GM23338 (cell line): ENCODE measurements at regions not wholly inside any gene's neighbourhood (a gene's known extent, or its start where the extent isn't known, plus 50 kb on each side); places are given as distances from the start of the nearest gene placed in this dataset.

Source experiments
- CREB1 ChIP-seq: fragments of 250-450 bp; sonication (Bioruptor Pico); IDR thresholded peaks from 2 replicates; pipeline ENCODE4 v1.5.0; 2020; ENCODE audit warnings: low read depth, mild to moderate bottlenecking, moderate library complexity
- EZH2 ChIP-seq: fragments of 200-600 bp; sonication (generic); IDR thresholded peaks from one replicate; pipeline ENCODE4 v1.8.0; 2017; ENCODE audit warnings: antibody characterized with exemption, mild to moderate bottlenecking, low read depth; ENCODE audit not compliant: unreplicated experiment
- EZH2phosphoT487 ChIP-seq: fragments of 200-600 bp; sonication (generic); IDR thresholded peaks from one replicate; pipeline ENCODE4 v1.8.1; 2018; ENCODE audit warnings: antibody characterized with exemption; ENCODE audit not compliant: unreplicated experiment
- NANOG ChIP-seq: IDR thresholded peaks from 2 replicates; pipeline ENCODE4 v1.6.1; 2016; ENCODE audit warnings: antibody characterized with exemption, borderline replicate concordance
- STAT1 ChIP-seq: IDR thresholded peaks from one replicate; pipeline ENCODE4 v1.6.1; 2016; ENCODE audit warnings: antibody characterized with exemption; ENCODE audit not compliant: unreplicated experiment
- ZNF114 ChIP-seq: fragments of 250-450 bp; sonication (Bioruptor Pico); IDR thresholded peaks from 2 replicates; pipeline ENCODE4 v1.5.0; 2020; ENCODE audit warnings: mild to moderate bottlenecking, moderate library complexity
- ZNF331 ChIP-seq: fragments of 250-450 bp; sonication (Bioruptor Pico); IDR thresholded peaks from 2 replicates; pipeline ENCODE4 v1.5.0; 2020; ENCODE audit warnings: low read depth, mild to moderate bottlenecking, moderate library complexity
- TF ChIP-seq, protein P1 (sequence below): fragments of 250-450 bp; sonication (Bioruptor Pico); IDR thresholded peaks from 2 replicates; pipeline ENCODE4 v1.5.0; 2020; ENCODE audit warnings: mild to moderate bottlenecking, moderate library complexity
- TF ChIP-seq, protein P2 (sequence below), 2 experiments: fragments of 200-600 bp in 1 of 2; sonication (generic) in 1 of 2; conservative IDR thresholded peaks; 2 replicates each; pipeline versions ENCODE4 v1.5.1 to v1.6.1; 2016 to 2017; ENCODE audit warnings: antibody characterized with exemption in 2 of 2, low read depth in 2 of 2, mild to moderate bottlenecking in 2 of 2, moderate library complexity in 1 of 2

DNA sequence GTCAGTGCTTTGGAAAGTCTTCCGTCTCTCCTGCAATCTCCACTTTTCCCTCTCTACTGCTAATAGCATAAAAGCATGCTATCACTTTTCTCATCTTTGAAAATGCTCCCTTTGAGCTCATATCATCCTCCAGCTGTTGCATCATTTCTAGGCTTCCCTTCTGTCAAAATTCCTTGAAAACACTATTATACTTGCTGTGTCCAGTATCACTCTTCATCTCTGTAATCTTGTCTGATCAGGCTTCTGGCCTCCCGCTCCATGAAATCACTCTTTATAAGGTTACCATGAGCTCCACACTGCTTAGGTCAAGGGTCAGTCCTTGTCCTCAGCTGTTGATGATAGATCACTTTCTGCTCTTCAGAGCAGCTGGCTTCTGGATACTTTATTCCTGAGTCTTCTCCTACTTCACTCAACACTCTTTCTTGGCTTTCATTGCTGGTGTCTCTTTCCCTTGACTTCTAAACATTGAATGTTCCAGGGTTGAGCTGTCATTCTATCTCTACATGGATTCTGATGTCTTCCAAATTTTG, 50.9 kb upstream of the SPTSSB start (continued):
- TF ChIP-seq, protein P1, sequence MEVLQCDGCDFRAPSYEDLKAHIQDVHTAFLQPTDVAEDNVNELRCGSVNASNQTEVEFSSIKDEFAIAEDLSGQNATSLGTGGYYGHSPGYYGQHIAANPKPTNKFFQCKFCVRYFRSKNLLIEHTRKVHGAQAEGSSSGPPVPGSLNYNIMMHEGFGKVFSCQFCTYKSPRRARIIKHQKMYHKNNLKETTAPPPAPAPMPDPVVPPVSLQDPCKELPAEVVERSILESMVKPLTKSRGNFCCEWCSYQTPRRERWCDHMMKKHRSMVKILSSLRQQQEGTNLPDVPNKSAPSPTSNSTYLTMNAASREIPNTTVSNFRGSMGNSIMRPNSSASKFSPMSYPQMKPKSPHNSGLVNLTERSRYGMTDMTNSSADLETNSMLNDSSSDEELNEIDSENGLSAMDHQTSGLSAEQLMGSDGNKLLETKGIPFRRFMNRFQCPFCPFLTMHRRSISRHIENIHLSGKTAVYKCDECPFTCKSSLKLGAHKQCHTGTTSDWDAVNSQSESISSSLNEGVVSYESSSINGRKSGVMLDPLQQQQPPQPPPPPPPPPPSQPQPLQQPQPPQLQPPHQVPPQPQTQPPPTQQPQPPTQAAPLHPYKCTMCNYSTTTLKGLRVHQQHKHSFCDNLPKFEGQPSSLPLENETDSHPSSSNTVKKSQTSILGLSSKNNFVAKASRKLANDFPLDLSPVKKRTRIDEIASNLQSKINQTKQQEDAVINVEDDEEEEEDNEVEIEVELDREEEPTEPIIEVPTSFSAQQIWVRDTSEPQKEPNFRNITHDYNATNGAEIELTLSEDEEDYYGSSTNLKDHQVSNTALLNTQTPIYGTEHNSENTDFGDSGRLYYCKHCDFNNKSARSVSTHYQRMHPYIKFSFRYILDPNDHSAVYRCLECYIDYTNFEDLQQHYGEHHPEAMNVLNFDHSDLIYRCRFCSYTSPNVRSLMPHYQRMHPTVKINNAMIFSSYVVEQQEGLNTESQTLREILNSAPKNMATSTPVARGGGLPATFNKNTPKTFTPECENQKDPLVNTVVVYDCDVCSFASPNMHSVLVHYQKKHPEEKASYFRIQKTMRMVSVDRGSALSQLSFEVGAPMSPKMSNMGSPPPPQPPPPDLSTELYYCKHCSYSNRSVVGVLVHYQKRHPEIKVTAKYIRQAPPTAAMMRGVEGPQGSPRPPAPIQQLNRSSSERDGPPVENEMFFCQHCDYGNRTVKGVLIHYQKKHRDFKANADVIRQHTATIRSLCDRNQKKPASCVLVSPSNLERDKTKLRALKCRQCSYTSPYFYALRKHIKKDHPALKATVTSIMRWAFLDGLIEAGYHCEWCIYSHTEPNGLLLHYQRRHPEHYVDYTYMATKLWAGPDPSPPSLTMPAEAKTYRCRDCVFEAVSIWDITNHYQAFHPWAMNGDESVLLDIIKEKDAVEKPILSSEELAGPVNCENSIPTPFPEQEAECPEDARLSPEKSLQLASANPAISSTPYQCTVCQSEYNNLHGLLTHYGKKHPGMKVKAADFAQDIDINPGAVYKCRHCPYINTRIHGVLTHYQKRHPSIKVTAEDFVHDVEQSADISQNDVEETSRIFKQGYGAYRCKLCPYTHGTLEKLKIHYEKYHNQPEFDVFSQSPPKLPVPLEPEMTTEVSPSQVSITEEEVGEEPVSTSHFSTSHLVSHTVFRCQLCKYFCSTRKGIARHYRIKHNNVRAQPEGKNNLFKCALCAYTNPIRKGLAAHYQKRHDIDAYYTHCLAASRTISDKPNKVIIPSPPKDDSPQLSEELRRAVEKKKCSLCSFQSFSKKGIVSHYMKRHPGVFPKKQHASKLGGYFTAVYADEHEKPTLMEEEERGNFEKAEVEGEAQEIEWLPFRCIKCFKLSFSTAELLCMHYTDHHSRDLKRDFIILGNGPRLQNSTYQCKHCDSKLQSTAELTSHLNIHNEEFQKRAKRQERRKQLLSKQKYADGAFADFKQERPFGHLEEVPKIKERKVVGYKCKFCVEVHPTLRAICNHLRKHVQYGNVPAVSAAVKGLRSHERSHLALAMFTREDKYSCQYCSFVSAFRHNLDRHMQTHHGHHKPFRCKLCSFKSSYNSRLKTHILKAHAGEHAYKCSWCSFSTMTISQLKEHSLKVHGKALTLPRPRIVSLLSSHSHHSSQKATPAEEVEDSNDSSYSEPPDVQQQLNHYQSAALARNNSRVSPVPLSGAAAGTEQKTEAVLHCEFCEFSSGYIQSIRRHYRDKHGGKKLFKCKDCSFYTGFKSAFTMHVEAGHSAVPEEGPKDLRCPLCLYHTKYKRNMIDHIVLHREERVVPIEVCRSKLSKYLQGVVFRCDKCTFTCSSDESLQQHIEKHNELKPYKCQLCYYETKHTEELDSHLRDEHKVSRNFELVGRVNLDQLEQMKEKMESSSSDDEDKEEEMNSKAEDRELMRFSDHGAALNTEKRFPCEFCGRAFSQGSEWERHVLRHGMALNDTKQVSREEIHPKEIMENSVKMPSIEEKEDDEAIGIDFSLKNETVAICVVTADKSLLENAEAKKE (CRISPR knock-in tag): no peak
- TF ChIP-seq, protein P2, sequence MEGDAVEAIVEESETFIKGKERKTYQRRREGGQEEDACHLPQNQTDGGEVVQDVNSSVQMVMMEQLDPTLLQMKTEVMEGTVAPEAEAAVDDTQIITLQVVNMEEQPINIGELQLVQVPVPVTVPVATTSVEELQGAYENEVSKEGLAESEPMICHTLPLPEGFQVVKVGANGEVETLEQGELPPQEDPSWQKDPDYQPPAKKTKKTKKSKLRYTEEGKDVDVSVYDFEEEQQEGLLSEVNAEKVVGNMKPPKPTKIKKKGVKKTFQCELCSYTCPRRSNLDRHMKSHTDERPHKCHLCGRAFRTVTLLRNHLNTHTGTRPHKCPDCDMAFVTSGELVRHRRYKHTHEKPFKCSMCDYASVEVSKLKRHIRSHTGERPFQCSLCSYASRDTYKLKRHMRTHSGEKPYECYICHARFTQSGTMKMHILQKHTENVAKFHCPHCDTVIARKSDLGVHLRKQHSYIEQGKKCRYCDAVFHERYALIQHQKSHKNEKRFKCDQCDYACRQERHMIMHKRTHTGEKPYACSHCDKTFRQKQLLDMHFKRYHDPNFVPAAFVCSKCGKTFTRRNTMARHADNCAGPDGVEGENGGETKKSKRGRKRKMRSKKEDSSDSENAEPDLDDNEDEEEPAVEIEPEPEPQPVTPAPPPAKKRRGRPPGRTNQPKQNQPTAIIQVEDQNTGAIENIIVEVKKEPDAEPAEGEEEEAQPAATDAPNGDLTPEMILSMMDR (conservative IDR thresholded peaks at IDR 0.05; ENCODE audit: low read depth in 2 of 2): no peak
- TF ChIP-seq STAT1 (no peak), NANOG (no peak), ZNF331 (CRISPR knock-in tag) (no peak), EZH2 (no peak), EZH2phosphoT487 (no peak), CREB1 (CRISPR knock-in tag) (no peak), ZNF114 (no peak)
